WI38 (cell line): ENCODE measurements at regions not wholly inside any gene's neighbourhood (a gene's known extent, or its start where the extent isn't known, plus 50 kb on each side); places are given as distances from the start of the nearest gene placed in this dataset.

ENCODE experiments used
- H3K4me3 ChIP-seq: 2 replicates; pipeline ENCODE4 v1.5.1; 2011; ENCODE audit warnings: low read depth, mild to moderate bottlenecking, control low read depth, low read length
- TF ChIP-seq, protein P1 (sequence below): IDR thresholded peaks from 2 replicates; pipeline ENCODE4 v1.5.1; 2012; ENCODE audit warnings: low read depth, mild to moderate bottlenecking, control low read depth, low read length

DNA sequence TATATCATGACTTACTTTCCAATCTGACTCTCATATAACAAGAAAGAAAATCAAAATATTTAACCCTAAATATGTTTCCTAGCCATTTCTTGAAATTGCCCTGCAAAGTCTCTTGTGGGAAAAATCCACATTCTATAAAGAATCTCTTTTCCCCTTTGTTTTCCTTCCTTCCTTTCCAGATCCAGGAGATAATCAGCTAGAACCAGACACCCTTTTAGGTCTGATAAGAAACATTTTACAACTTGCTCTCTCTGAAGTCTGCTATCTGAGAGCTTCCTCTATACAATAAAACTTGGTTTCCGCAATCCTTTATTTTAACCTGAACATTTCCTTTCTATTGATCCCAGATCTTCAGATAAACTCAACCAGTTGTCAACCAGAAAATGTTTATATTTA lies 100.5 kb upstream of the RNU6-1 start:
- TF ChIP-seq, protein P1, sequence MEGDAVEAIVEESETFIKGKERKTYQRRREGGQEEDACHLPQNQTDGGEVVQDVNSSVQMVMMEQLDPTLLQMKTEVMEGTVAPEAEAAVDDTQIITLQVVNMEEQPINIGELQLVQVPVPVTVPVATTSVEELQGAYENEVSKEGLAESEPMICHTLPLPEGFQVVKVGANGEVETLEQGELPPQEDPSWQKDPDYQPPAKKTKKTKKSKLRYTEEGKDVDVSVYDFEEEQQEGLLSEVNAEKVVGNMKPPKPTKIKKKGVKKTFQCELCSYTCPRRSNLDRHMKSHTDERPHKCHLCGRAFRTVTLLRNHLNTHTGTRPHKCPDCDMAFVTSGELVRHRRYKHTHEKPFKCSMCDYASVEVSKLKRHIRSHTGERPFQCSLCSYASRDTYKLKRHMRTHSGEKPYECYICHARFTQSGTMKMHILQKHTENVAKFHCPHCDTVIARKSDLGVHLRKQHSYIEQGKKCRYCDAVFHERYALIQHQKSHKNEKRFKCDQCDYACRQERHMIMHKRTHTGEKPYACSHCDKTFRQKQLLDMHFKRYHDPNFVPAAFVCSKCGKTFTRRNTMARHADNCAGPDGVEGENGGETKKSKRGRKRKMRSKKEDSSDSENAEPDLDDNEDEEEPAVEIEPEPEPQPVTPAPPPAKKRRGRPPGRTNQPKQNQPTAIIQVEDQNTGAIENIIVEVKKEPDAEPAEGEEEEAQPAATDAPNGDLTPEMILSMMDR: no peak
- no peak overlapping the region for H3K4me3 ChIP-seq

DNA sequence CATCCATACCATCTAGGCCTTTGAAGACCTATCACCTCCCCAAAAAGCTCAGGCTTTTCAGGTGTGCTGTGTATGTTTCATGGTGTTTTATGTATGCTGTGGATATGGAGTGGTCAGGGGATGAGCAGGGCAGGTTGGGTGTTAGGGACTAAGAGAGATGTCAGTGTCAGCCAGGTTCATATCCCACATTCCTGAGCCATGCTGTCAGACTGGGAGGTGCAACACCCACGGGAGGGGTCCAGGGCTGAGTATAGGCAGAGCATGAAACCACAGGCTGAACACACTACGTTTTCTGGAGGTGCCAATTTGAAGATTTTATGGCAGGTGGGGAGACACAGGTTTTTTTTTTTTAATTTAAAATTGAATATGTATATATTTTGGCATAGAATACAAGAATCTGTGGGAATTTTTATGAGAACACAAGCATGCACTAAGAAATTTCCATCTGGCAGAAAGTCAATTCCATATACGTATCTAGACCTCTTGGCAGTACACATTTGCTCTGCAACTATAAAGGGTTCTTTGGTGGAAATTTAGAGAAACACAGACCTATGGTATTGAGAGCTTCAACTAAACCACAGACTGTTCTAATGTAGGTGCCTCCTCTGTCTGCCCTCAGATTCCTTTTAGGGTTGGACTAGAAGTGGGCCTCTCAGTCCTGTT lies 101.9 kb upstream of the RNU6-1 start:
- TF ChIP-seq, protein P1: no peak
- H3K4me3 ChIP-seq: no peak overlapping the region

DNA sequence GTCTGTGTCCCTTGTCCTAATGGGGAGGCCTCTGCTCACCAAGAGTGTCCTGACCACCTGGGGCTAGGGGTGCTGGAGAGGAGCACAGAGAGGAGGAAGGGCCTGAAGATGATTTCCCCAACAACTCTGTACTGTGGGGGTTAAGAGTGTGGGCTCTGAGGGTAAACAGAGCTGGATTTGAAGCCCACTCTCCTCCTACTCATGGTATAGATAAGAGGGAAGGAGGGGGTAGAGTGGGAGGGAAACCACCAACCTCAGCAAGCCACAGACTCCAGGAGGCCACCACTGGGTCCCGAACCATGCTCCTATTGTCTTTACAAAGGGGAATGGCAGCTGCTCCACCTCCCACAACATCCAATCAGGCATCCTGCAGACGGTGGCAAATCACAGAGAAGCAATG lies 103.6 kb upstream of the RNU6-1 start:
- TF ChIP-seq, protein P1: no peak
- H3K4me3 ChIP-seq: no peak overlapping the region

DNA sequence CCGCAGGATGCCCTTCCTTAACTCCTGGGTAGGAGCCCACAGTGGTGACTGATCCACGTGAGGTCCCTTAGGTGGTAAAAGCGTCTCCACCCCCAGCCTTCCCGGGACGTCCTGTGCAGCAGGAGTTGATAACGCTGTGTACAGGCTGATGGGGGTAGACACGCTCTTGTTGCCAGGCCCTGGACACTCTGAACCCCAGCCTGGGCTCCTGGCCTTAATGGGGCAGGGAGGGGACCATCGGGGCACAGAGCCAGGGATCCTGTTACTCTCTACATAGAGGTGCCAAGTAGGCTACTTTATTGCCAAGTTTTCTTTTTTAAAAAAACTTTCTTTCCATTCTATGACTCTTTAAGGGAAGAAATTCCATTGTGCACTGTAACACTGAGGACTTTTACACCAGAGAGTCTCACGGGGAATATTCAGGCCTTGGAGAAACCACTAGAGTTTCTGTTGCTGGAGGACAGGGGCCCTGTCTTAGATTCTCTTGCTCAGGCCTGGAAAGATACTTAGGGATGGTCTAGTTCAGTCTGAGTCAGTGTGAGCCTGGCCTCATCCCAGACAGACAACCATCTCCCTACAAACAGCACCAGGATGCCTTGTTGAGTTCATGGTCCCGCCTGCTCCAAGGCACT lies 104.3 kb upstream of the RNU6-1 start:
- H3K4me3 ChIP-seq: no peak overlapping the region
- TF ChIP-seq, protein P1: no peak

DNA sequence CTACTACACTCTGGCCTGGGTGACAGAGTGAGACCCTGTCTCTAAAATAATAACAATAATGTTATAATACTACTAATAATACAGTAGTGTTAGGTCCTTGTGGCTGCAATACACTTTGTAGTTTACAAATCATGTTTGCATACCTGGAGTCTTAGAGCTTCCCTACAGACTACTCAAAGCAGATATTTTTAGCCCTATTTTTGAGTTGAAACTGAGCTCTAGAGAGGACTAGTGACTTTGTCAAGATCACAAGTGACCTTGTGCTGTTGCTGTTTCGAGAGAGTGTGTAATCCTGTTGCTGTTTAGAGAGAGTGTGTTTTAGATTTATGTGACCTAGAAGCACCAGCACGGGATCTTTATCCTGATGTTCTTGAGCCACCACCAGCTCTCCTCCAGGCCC lies 105.3 kb upstream of the RNU6-1 start:
- no peak overlapping the region for H3K4me3 ChIP-seq
- TF ChIP-seq, protein P1: no peak

DNA sequence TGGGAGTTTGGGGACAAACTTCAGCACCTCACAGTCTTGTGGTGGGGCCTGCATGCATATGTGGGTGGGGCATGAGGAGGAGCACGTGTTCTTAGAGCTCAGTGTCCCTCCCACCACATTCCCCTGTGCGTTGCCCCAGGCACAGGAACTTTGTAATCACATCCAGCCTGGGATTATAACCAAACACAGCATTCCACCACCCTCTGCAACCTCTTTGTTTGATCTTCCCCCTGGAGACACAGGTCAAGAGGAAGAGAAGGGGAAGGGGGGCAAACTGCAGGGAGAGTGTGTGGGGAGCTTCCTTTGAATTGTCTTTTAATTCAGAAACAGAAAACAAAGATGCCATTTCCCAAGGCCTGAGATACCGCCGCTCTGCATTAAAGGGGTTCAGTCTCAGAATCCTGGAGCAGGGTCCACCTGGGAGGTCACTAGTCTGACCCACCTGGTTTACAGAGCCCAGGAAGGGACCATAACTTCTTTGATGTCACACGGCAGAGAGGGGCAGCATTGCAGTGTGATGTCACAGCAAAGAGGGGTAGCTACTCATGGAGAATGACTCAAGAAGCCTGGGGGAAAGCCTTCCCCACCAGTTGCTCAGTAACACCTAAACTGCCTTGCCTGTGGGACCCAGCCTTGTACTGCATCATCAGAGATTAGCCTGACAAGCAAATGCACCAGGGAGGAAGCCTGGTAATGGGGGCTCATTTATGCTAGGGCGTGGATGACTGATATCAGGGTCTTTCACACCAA lies 106.3 kb upstream of the RNU6-1 start:
- no peak overlapping the region for H3K4me3 ChIP-seq
- TF ChIP-seq, protein P1: no peak

DNA sequence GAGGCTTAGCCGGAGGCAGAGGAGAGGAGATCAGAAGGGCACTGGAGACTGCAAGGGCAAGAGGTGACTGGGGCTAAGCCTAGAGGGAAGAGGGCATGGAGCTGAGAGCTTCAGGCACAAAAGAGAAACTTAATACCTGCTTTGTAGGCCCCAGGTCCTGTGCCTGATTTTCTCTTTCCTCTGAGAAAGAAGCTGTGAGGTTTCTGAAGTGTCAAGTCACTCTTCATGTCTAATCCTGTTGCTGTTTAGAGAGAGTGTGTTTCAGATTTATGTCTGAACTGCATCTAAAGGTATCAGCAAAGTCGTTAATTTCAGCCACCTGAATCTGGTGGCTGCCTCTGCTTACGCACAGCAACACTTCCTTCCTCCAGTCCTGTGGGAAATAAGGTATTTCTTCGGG lies 106.9 kb upstream of the RNU6-1 start:
- no peak overlapping the region for H3K4me3 ChIP-seq
- TF ChIP-seq, protein P1: no peak
